ENCODE measurements at regions not wholly inside any gene's neighbourhood (a gene's known extent, or its start where the extent isn't known, plus 50 kb on each side); places are given as distances from the start of the nearest gene placed in this dataset.

GRCh38 chr16:73323880-73324279 lies 276.0 kb upstream of the ZFHX3 start:
- TF ChIP-seq CTCF (IDR thresholded peaks at IDR 0.05) (no peak), POLR2A (IDR thresholded peaks at IDR 0.05) (no peak)
